BJ (cell line): ENCODE measurements at regions not wholly inside any gene's neighbourhood (a gene's known extent, or its start where the extent isn't known, plus 50 kb on each side); places are given as distances from the start of the nearest gene placed in this dataset.

Source experiments
- CTCF ChIA-PET: fragments of 350-600 bp; formaldehyde crosslinking; extraction: SDS; loops from one replicate; lab custom pipeline; 2021; ENCODE audit warnings: antibody characterized with exemption, inconsistent platforms; lab: Yijun Ruan, JAX
- POLR2A ChIA-PET: fragments of 300-600 bp; sonication (Branson Sonifier 250); formaldehyde crosslinking; extraction: SDS; loops from one replicate; lab custom pipeline; 2021; ENCODE audit warnings: antibody characterized with exemption; lab: Charles Lee
- DNase-seq: peaks from one replicate; pipeline ENCODE4 v3.0.0-alpha.2; 2011; ENCODE audit warnings: low read depth
- H3K27me3 ChIP-seq: 2 replicates; pipeline ENCODE4 v1.6.0; 2011; ENCODE audit warnings: low read length; ENCODE audit not compliant: control insufficient read depth, insufficient read depth
- H3K36me3 ChIP-seq: 2 replicates; pipeline ENCODE4 v1.5.1; 2011; ENCODE audit warnings: low read length; ENCODE audit not compliant: control insufficient read depth, insufficient read depth
- H3K4me3 ChIP-seq: 2 replicates; pipeline ENCODE4 v1.5.1; 2011; ENCODE audit warnings: low read depth, mild to moderate bottlenecking, control low read depth, low read length
- CTCF ChIP-seq: IDR thresholded peaks from 2 replicates; pipeline ENCODE4 v1.5.1; 2011; ENCODE audit warnings: low read depth, mild to moderate bottlenecking, control low read depth, inconsistent platforms, low read length, moderate library complexity; ENCODE audit not compliant: insufficient read depth

DNA sequence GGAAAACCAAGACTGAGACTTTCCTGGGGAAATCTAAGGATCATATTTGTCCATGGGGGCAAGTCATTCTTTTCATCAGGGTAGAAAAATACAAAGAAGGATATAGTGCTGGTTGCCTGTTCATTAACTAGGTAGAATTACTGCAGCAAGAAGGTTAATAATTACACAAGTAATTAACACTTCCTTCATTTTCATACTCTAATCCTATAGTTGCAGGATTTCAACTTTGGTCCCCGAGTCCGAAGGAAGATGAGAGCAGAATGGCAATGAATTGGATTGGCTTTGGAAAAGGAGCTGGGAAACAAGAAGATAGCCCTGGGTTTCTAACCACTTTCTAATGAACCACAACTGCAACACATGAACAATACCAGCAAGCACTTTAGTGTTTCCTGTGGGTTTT is 199.2 kb upstream of the ESRRG start:
- H3K4me3 ChIP-seq = no peak overlapping the region
- no peak for TF ChIP-seq CTCF
- ChIA-PET CTCF (no interaction called here), POLR2A (no interaction called here)
- no peak for DNase-seq
- no peaks in the 10 kb centered on the region for H3K36me3 ChIP-seq
- H3K27me3 ChIP-seq = no peaks in the 10 kb centered on the region

GRCh38 chr1:216921866-216922265 is 198.6 kb upstream of the ESRRG start:
- no peaks in the 10 kb centered on the region for H3K36me3 ChIP-seq
- H3K4me3 ChIP-seq = no peak overlapping the region
- no peak for DNase-seq
- ChIA-PET POLR2A (no interaction called here), CTCF (no interaction called here)
- no peak for TF ChIP-seq CTCF
- H3K27me3 ChIP-seq = no peaks in the 10 kb centered on the region

DNA sequence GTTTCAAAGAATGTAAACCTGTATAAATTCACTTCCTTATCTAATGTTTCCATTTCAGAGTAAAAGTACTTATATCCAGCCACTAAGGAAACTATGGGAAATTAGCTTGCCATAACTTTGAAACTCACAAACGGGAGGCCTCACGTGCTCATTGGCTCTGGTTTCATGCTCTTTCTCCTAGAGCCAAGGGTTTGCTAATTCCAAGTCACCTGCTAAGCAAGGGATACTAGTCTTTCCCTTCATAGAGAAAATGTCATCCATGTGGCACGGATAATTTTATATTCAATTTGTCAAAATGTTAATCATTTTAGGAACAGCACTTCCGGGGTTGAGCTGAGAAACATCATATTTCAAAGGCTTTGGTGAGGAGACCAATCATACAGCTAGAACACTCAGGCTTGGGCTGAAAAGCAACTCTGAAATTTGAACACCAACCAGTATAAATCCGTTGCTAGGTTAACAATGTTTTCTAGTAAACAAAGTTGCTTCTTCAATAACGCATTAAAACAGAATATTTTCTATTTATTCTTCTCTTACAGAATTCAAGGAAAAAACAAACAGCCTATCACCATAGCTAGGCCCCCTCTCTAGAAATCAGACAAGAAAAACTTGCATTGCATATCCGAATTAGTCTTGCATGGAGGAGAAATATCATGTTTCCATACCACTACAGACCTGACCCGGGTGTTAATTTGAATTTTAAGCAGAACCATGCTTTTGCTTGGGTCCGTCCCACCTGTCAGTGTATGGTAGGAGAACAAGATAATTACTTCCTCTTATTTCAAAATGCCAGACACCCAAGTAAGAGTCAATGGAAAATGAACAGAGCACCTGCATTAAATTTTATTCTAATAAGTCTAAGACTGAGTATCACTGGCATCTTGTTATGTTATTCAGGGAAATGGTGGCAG is 196.1 kb upstream of the ESRRG start:
- POLR2A ChIA-PET = no interaction called here
- CTCF ChIA-PET = no interaction called here
- DNase-seq = no peak
- H3K4me3 ChIP-seq = no peak overlapping the region
- H3K36me3 ChIP-seq = no peaks in the 10 kb centered on the region
- H3K27me3 ChIP-seq = no peaks in the 10 kb centered on the region
- TF ChIP-seq CTCF = no peak

DNA sequence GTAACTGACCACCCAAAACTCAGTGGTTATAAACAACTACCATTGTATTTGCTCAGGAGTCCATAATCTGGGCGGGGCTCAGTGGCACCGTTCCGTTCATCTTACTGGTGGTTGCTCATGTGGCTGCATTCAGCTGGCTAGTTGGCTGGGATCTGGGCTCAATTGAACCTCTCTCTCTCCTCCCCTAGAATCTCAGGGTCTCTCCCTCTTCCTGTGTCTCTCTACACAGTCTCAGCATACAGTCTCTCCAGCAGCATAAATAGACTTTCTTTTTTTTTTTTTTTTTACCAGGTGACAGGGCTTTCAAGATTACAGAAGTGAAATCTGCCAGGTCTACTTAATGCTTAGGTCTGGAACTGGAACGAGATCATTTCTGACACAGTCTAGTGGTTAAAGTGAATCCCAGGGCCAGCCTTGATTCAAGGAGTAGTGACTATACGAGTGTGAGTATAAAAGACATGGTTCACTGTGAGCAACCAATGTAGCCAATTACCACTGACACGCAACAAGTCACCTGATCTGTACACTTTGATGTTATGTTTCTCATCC is 193.7 kb upstream of the ESRRG start:
- ChIA-PET POLR2A (no interaction called here), CTCF (no interaction called here)
- H3K4me3 ChIP-seq = no peak overlapping the region
- H3K36me3 ChIP-seq = no peaks in the 10 kb centered on the region
- no peak for TF ChIP-seq CTCF
- H3K27me3 ChIP-seq = no peaks in the 10 kb centered on the region
- DNase-seq = no peak

GRCh38 chr1:216914974-216915373 is 191.7 kb upstream of the ESRRG start:
- H3K27me3 ChIP-seq = no peaks in the 10 kb centered on the region
- ChIA-PET POLR2A (no interaction called here), CTCF (no interaction called here)
- DNase-seq = no peak
- TF ChIP-seq CTCF = no peak
- H3K36me3 ChIP-seq = no peaks in the 10 kb centered on the region
- H3K4me3 ChIP-seq = no peak overlapping the region
